ENCODE measurements at regions not wholly inside any gene's neighbourhood (a gene's known extent, or its start where the extent isn't known, plus 50 kb on each side); places are given as distances from the start of the nearest gene placed in this dataset.
"Not testable (repeated sequence)": the region's sequence is repeated elsewhere in the genome, so short reads cannot be mapped to it uniquely, and the experiment has no call there.

GRCh38 chr15:20363591-20363990 lies 178.0 kb downstream of the GOLGA6L6 start:
- H3K27ac ChIP-seq (ENCODE audit: low read depth, low read length); H3K9ac ChIP-seq (ENCODE audit: low read length); BruUV-seq (replicated peaks); DNase-seq (ENCODE audit: low read depth, low spot score); intact Hi-C loops (cut with micrococcal nuclease); POLR2A ChIA-PET; H3K4me1 ChIP-seq (ENCODE audit: control insufficient read depth in 1 of 2, insufficient read depth in 2 of 2, low read length in 2 of 2); H4K20me1 ChIP-seq (ENCODE audit: insufficient read depth); H3K4me2 ChIP-seq (ENCODE audit: low read length); H2AFZ ChIP-seq (ENCODE audit: low read depth, low read length, poor library complexity, severe bottlenecking); H3K36me3 ChIP-seq (ENCODE audit: control insufficient read depth in 1 of 2, insufficient read depth in 2 of 2, low read length in 2 of 2); H3K79me2 ChIP-seq (ENCODE audit: insufficient read depth, low read length); RAD21 ChIA-PET (ENCODE audit: low non-redundant PET in 1 of 2, low total read pairs in 2 of 2, uncharacterized antibody in 2 of 2, unreplicated experiment in 2 of 2); CTCF ChIA-PET; H3K4me3 ChIP-seq (replicated peaks in 1 of 2; ENCODE audit: low read depth in 1 of 2, low read length in 2 of 2); H3K9me2 ChIP-seq (ENCODE audit: insufficient read depth); H3K27me3 ChIP-seq (ENCODE audit: insufficient read depth, low read length); ATAC-seq: not testable (repeated sequence)
- H3K9me3 ChIP-seq (ENCODE audit: control insufficient read depth in 1 of 2, insufficient read depth in 1 of 2, low read depth in 1 of 2, low read length in 2 of 2), result peaks cover 27 to 82% of the 10 kb centered on the region in 2 experiments

DNA sequence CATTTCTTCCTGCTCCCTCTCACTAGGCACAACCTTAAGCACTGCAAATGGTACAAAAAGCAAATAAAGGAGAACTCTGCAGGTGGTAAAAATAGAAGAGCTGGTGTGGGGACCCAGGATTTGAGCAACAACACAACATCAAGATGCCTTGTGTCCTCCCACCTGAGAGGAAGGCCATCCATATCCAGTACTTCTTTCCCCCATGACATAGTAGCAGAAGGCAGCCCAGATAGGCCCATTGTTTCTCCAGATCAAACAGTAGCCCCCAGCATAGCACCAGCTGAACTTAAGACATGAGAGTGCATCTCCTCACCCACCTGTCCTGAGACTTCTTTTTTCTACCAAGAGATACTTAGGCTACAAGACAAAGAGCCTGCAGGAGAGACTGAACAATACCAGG lies 180.5 kb downstream of the GOLGA6L6 start:
- BruUV-seq (replicated peaks), result no TSS peak
- H3K27me3 ChIP-seq (ENCODE audit: insufficient read depth, low read length), result no peaks in the 10 kb centered on the region

More for the DNA sequence above, 180.5 kb downstream of the GOLGA6L6 start:
- H3K36me3 ChIP-seq (ENCODE audit: control insufficient read depth in 1 of 2, insufficient read depth in 2 of 2, low read length in 2 of 2), result no peaks in the 10 kb centered on the region
- H4K20me1 ChIP-seq (ENCODE audit: insufficient read depth), result no peaks in the 10 kb centered on the region
- H3K4me2 ChIP-seq (ENCODE audit: low read length), result no peak overlapping the region
- no peaks in the 10 kb centered on the region for H3K4me1 ChIP-seq (ENCODE audit: control insufficient read depth in 1 of 2, insufficient read depth in 2 of 2, low read length in 2 of 2)
- H3K27ac ChIP-seq (ENCODE audit: low read depth, low read length), result no peak overlapping the region
- H3K9me3 ChIP-seq (ENCODE audit: control insufficient read depth in 1 of 2, insufficient read depth in 1 of 2, low read depth in 1 of 2, low read length in 2 of 2), result peaks cover 33 to 80% of the 10 kb centered on the region in 2 experiments
- ATAC-seq (no peak), DNase-seq (ENCODE audit: low read depth, low spot score) (no peak)
- no peak for TF ChIP-seq FOSL1 (IDR thresholded peaks at IDR 0.05; ENCODE audit: low read depth)
- TF ChIP-seq ZBTB33 (IDR thresholded peaks at IDR 0.05; ENCODE audit: extremely low read depth, insufficient replicate concordance, low read length), result no peak
- TF ChIP-seq POLR2A (IDR thresholded peaks at IDR 0.05; ENCODE audit: borderline replicate concordance, extremely low read depth, insufficient read depth, insufficient read length), result no peak
- TF ChIP-seq, protein P1, sequence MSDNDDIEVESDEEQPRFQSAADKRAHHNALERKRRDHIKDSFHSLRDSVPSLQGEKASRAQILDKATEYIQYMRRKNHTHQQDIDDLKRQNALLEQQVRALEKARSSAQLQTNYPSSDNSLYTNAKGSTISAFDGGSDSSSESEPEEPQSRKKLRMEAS (IDR thresholded peaks at IDR 0.05), result no peak
- ChIA-PET RAD21 (ENCODE audit: low non-redundant PET in 1 of 2, low total read pairs in 2 of 2, uncharacterized antibody in 2 of 2, unreplicated experiment in 2 of 2) (no interaction called here), CTCF (no interaction called here), POLR2A (no interaction called here)
- H2AFZ ChIP-seq (ENCODE audit: low read depth, low read length, poor library complexity, severe bottlenecking), result no peak overlapping the region
- H3K9ac ChIP-seq (ENCODE audit: low read length), result no peak overlapping the region
- H3K9me2 ChIP-seq (ENCODE audit: insufficient read depth), result no peaks in the 10 kb centered on the region
- intact Hi-C loops (cut with micrococcal nuclease), result no loop called here
- H3K79me2 ChIP-seq (ENCODE audit: insufficient read depth, low read length), result no peaks in the 10 kb centered on the region
- no peak overlapping the region for H3K4me3 ChIP-seq (replicated peaks in 1 of 2; ENCODE audit: low read depth in 1 of 2, low read length in 2 of 2)

Measured in HCT116 (cell line).